ENCODE measurements at regions not wholly inside any gene's neighbourhood (a gene's known extent, or its start where the extent isn't known, plus 50 kb on each side); places are given as distances from the start of the nearest gene placed in this dataset.

DNA sequence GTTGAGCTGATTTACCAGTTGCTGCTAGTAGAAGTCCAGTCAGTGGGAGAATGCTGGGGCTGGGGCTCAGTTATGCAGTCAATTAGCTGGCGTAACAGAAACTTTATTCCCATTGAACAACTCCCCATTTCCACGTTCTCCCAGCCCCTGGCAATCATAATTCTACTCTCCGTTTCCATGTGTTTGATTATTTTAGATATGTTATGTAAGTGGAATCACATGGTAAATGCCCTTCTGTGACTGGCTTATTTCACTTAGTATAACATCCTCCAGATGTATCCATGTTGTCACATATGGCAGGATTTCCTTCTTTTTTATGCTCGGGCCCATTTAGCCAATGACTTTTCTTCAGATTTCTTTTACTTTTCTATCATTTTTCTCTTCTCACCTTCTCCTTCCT lies 61.1 kb upstream of the EXOC4 start:
- DNase-seq: no peak

DNA sequence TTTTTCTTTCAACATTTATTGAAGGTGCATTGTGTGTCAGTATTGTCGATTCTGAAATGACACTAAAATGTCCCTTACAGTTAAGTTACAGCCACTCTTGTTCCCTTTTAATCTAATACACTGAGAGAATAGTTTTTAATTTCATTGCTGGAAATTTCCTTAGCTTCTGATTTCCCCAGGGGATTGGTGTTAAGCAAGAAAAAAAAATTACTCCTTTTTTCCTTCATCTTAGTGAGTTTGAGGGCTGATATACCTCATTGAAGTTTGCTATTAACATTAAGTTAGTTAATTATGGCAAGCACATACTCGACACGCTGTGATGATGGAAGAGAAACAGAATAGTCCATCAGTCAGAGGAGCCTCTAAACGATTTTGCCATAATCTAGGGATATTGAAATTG lies 57.0 kb upstream of the EXOC4 start:
- no peak for DNase-seq

DNA sequence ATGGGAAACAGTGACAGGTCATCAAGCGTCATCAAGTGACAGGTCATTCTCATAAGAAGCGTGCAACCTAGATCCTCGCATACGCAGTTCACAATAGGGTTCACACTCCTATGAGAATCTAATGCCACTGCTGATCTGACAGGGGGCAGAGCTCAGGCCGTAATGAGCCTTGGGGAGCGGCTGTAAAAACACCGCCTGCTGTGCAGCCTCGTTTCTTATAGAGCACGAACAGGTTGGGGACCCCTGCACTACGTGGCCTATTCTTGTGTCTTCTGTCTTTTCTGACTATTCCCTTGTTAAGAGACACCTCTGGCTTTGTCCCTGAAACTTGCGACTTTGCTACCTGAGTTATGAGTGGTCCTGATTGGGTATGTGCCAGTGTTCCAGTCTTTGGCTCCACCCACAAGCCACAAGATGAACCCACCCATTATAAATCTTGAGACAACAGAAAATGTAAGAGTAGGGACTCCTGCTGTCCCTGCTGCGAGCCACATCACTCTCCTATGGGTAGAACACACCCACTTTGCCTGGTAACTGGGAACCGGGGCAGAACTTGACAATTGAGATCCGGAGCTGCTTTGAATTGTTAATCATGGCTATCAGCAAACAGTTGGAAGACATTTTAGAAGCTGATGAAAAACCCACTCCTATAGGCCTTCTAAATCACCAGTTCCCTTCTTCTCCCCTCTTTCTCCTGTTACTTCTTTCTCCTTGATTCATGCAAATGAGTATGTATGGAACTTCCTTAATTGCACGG lies 55.8 kb upstream of the EXOC4 start:
- no peak for DNase-seq

DNA sequence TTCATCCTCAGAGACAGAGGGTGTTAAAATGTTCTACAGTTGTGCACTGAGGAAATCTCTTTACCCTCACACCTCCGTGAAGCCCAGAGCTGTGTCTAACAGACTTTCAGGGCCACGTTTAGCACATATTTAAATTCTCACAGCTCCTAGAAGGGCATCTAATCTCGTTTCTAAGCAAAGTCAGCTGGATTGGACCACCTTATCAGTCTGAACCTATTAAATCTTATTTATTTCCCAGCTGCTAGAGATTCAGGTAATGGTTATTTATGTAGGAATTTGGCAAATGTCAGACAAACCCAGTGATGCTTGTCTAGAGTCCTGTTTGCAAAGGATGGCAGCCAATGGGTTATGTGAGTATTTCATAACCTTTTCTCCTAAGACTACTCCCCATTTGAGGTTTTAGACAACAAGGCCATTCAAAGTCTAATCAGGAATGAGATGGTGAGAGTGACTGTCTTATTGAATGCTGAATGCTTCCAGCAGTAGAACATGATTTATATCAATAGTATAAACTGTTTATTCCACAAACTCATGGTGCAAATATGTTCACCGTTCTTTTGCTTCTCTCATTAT lies 54.8 kb upstream of the EXOC4 start:
- DNase-seq: no peak

DNA sequence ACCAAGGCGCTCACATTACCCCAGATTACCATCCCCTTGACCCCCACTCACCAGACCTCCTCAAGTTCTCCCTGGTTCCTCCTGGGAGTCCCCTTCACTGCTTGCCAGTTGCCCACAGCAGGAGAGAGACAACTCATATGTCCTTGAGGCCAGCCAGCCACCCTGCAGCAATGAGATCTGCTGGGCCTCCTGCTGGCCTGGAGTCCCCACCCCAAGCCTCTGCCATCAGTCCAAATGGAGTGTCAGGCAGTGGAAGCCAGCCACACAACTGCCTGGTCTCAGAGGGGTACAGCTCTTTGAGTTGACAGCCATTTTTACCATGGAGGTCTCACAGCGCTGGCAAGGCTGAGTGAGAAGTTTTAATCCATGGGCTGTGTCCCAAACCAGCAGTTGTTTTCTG lies 53.0 kb upstream of the EXOC4 start:
- no peak for DNase-seq

DNA sequence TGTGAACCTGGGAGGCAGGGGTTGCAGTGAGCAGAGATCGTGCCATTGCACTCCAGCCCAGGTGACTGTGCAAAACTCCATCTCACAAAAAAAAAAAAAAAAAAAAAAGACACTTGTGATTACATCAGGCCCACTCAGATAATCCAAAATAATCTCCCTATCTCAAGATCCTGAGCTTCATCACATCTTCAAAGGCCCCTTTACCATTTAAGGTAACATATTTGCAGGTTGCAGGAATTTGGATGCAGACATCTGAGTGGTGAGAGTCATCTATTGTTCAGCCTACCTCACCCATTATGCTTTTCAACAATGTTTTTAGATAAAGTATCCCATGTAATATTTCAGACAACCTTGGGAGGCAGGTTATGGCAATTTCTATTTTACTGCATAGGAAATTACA lies 51.4 kb upstream of the EXOC4 start:
- no peak for DNase-seq

DNA sequence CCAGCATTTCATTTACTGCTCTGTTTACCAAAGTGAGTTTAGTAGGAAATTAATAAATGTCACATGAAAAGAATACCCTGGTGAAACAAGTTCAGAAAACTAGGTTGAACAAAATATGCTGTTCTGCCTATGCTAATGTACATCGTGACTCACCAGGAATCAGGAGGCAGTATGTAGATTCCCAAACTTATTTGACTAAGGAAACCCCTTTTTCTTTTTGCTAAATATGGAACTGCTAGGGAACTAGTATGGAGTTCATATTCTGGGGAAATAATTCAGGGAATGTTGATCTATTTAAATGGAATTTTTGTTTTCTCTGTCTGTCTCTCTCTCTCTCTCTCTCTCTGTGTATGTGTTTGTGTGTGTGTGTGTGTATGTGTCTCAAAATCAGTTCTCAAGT lies 49.9 kb upstream of the EXOC4 start:
- DNase-seq: no peak

Measured in muscle of arm (tissue), 1 donor.